WTC11 (cell line): ENCODE measurements at regions not wholly inside any gene's neighbourhood (a gene's known extent, or its start where the extent isn't known, plus 50 kb on each side); places are given as distances from the start of the nearest gene placed in this dataset.

ENCODE experiments used
- ATAC-seq: fragments of 200-7000 bp; cut with Tn5 transposase; 2 replicates; pipeline ENCODE4 v1.10.0; 2021; ENCODE audit warnings: mild to moderate bottlenecking, moderate library complexity
- CTCF ChIA-PET: fragments of 300-600 bp; sonication (Branson Sonifier 250); formaldehyde crosslinking; loops from one replicate; lab custom pipeline; 2021; ENCODE audit warnings: antibody characterized with exemption; lab: Charles Lee
- POLR2A ChIA-PET: fragments of 350-600 bp; sonication (Branson Sonifier 250); formaldehyde crosslinking; loops from one replicate; lab custom pipeline; 2021; ENCODE audit warnings: antibody characterized with exemption; lab: Charles Lee
- DNase-seq: peaks from one replicate; pipeline ENCODE4 v3.0.0; 2021; ENCODE audit warnings: low spot score
- H3K27ac Mint-ChIP-seq: 2 replicates; pipeline ENCODE4 v1.8.0; 2021; ENCODE audit warnings: mixed read lengths
- H3K27me3 Mint-ChIP-seq: 2 replicates; pipeline ENCODE4 v1.8.0; 2021; ENCODE audit warnings: low read depth, mild to moderate bottlenecking, moderate library complexity, mixed read lengths
- H3K36me3 Mint-ChIP-seq: 2 replicates; pipeline ENCODE4 v1.8.0; 2021; ENCODE audit warnings: mixed read lengths
- H3K4me1 Mint-ChIP-seq: 2 replicates; pipeline ENCODE4 v1.8.0; 2022; ENCODE audit warnings: mixed read lengths
- H3K4me3 Mint-ChIP-seq: 2 replicates; pipeline ENCODE4 v1.8.0; 2021; ENCODE audit warnings: mild to moderate bottlenecking, moderate library complexity, mixed read lengths
- H3K9me3 Mint-ChIP-seq: 2 replicates; pipeline ENCODE4 v1.8.0; 2021; ENCODE audit warnings: mixed read lengths
- AFF4 ChIP-seq: sonication (generic); formaldehyde crosslinking; IDR thresholded peaks from 2 replicates; pipeline ENCODE4 v1.8.1; 2023; ENCODE audit warnings: mild to moderate bottlenecking, missing genetic modification reagents, borderline replicate concordance
- ATF1 ChIP-seq: sonication (generic); formaldehyde crosslinking; IDR thresholded peaks from 2 replicates; pipeline ENCODE4 v1.8.1; 2023; ENCODE audit warnings: mild to moderate bottlenecking, moderate library complexity, missing genetic modification reagents
- CREM ChIP-seq: sonication (generic); formaldehyde crosslinking; IDR thresholded peaks from 2 replicates; pipeline ENCODE4 v1.8.1; 2022; ENCODE audit warnings: mild to moderate bottlenecking, missing genetic modification reagents, moderate library complexity
- E2F1 ChIP-seq: sonication (generic); formaldehyde crosslinking; IDR thresholded peaks from 2 replicates; pipeline ENCODE4 v1.8.0; 2022; ENCODE audit warnings: mild to moderate bottlenecking, missing genetic modification reagents
- HMGXB4 ChIP-seq: sonication (generic); formaldehyde crosslinking; IDR thresholded peaks from 2 replicates; pipeline ENCODE4 v1.8.1; 2023; ENCODE audit warnings: mild to moderate bottlenecking, moderate library complexity, missing genetic modification reagents
- IRF2 ChIP-seq: sonication (generic); formaldehyde crosslinking; IDR thresholded peaks from 2 replicates; pipeline ENCODE4 v1.8.0; 2022; ENCODE audit warnings: low read depth, missing genetic modification reagents, borderline replicate concordance
- JAZF1 ChIP-seq: fragments of 250-450 bp; sonication (Bioruptor Pico); IDR thresholded peaks from 2 replicates; pipeline ENCODE4 v1.9.0; 2021; ENCODE audit warnings: moderate library complexity, mild to moderate bottlenecking, inconsistent platforms
- JUN ChIP-seq: sonication (generic); formaldehyde crosslinking; IDR thresholded peaks from 2 replicates; pipeline ENCODE4 v1.8.0; 2023; ENCODE audit warnings: mild to moderate bottlenecking, missing genetic modification reagents
- MXD4 ChIP-seq: fragments of 250-450 bp; sonication (Bioruptor Pico); IDR thresholded peaks from 2 replicates; pipeline ENCODE4 v1.8.0; 2021; ENCODE audit warnings: mild to moderate bottlenecking, moderate library complexity, borderline replicate concordance
- NR1H2 ChIP-seq: sonication (generic); formaldehyde crosslinking; IDR thresholded peaks from 2 replicates; pipeline ENCODE4 v1.9.0; 2021; ENCODE audit warnings: mild to moderate bottlenecking, moderate library complexity, missing genetic modification reagents
- PRRX2 ChIP-seq: fragments of 250-450 bp; sonication (Bioruptor Pico); IDR thresholded peaks from 2 replicates; pipeline ENCODE4 v1.8.0; 2021; ENCODE audit warnings: mild to moderate bottlenecking
- ZNF121 ChIP-seq: sonication (generic); formaldehyde crosslinking; IDR thresholded peaks from 2 replicates; pipeline ENCODE4 v1.8.0; 2023; ENCODE audit warnings: missing genetic modification reagents
- ZNF138 ChIP-seq: sonication (generic); formaldehyde crosslinking; conservative IDR thresholded peaks from 2 replicates; pipeline ENCODE4 v1.8.1; 2022; ENCODE audit warnings: mild to moderate bottlenecking, moderate library complexity, missing genetic modification reagents
- ZNF219 ChIP-seq: sonication (generic); formaldehyde crosslinking; IDR thresholded peaks from 2 replicates; pipeline ENCODE4 v1.8.0; 2023; ENCODE audit warnings: missing genetic modification reagents, mild to moderate bottlenecking, borderline replicate concordance
- ZNF671 ChIP-seq: fragments of 250-450 bp; sonication (Bioruptor Pico); IDR thresholded peaks from 2 replicates; pipeline ENCODE4 v1.8.0; 2021; ENCODE audit warnings: mild to moderate bottlenecking
- TF ChIP-seq, protein P1 (sequence below): fragments of 250-450 bp; sonication (Bioruptor Pico); IDR thresholded peaks from 2 replicates; pipeline ENCODE4 v1.9.0; 2021; ENCODE audit warnings: mild to moderate bottlenecking, borderline replicate concordance
- TF ChIP-seq, protein P2 (sequence below): sonication (generic); formaldehyde crosslinking; IDR thresholded peaks from 2 replicates; pipeline ENCODE4 v1.8.1; 2022; ENCODE audit warnings: mild to moderate bottlenecking, missing genetic modification reagents, moderate library complexity, borderline replicate concordance
- TF ChIP-seq, protein P3 (sequence below): sonication (generic); formaldehyde crosslinking; IDR thresholded peaks from 2 replicates; pipeline ENCODE4 v1.8.1; 2022; ENCODE audit warnings: missing genetic modification reagents, borderline replicate concordance
- TF ChIP-seq, protein P4 (sequence below): sonication (generic); formaldehyde crosslinking; IDR thresholded peaks from 2 replicates; pipeline ENCODE4 v1.8.0; 2022; ENCODE audit warnings: mild to moderate bottlenecking, missing genetic modification reagents

GRCh38 chr5:4797445-4797844 is 342.7 kb upstream of the ADAMTS16 start:
- POLR2A ChIA-PET, result no interaction called here
- TF ChIP-seq ZNF138 (CRISPR knock-in tag) (no peak), ZNF219 (no peak), CREM (no peak), ZNF671 (no peak), NR1H2 (CRISPR knock-in tag) (no peak), JAZF1 (CRISPR knock-in tag) (no peak)
- TF ChIP-seq, protein P1, sequence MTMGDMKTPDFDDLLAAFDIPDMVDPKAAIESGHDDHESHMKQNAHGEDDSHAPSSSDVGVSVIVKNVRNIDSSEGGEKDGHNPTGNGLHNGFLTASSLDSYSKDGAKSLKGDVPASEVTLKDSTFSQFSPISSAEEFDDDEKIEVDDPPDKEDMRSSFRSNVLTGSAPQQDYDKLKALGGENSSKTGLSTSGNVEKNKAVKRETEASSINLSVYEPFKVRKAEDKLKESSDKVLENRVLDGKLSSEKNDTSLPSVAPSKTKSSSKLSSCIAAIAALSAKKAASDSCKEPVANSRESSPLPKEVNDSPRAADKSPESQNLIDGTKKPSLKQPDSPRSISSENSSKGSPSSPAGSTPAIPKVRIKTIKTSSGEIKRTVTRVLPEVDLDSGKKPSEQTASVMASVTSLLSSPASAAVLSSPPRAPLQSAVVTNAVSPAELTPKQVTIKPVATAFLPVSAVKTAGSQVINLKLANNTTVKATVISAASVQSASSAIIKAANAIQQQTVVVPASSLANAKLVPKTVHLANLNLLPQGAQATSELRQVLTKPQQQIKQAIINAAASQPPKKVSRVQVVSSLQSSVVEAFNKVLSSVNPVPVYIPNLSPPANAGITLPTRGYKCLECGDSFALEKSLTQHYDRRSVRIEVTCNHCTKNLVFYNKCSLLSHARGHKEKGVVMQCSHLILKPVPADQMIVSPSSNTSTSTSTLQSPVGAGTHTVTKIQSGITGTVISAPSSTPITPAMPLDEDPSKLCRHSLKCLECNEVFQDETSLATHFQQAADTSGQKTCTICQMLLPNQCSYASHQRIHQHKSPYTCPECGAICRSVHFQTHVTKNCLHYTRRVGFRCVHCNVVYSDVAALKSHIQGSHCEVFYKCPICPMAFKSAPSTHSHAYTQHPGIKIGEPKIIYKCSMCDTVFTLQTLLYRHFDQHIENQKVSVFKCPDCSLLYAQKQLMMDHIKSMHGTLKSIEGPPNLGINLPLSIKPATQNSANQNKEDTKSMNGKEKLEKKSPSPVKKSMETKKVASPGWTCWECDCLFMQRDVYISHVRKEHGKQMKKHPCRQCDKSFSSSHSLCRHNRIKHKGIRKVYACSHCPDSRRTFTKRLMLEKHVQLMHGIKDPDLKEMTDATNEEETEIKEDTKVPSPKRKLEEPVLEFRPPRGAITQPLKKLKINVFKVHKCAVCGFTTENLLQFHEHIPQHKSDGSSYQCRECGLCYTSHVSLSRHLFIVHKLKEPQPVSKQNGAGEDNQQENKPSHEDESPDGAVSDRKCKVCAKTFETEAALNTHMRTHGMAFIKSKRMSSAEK, result no peak
- TF ChIP-seq, all 79 proteins: peak for 0
- Mint-ChIP-seq H3K27ac (no peak overlapping the region), H3K4me1 (no peaks in the 10 kb centered on the region), H3K27me3 (no peaks in the 10 kb centered on the region), H3K9me3 (no peaks in the 10 kb centered on the region), H3K4me3 (no peak overlapping the region), H3K36me3 (no peaks in the 10 kb centered on the region)
- DNase-seq, result no peak
- no peak for ATAC-seq
- CTCF ChIA-PET, result no interaction called here

- DNase-seq (no peak), ATAC-seq (no peak)
- Mint-ChIP-seq H3K4me3 (no peak overlapping the region), H3K36me3 (no peaks in the 10 kb centered on the region), H3K27ac (no peak overlapping the region), H3K27me3 (no peaks in the 10 kb centered on the region), H3K4me1 (no peaks in the 10 kb centered on the region), H3K9me3 (no peaks in the 10 kb centered on the region)
- ChIA-PET CTCF (no interaction called here), POLR2A (no interaction called here)
- TF ChIP-seq MXD4 (CRISPR knock-in tag) (no peak), ATF1 (CRISPR knock-in tag) (no peak), ZNF121 (no peak), E2F1 (CRISPR knock-in tag) (no peak), IRF2 (no peak), HMGXB4 (no peak), JUN (no peak), AFF4 (CRISPR knock-in tag) (no peak), PRRX2 (CRISPR knock-in tag) (no peak)
- TF ChIP-seq, protein P2, sequence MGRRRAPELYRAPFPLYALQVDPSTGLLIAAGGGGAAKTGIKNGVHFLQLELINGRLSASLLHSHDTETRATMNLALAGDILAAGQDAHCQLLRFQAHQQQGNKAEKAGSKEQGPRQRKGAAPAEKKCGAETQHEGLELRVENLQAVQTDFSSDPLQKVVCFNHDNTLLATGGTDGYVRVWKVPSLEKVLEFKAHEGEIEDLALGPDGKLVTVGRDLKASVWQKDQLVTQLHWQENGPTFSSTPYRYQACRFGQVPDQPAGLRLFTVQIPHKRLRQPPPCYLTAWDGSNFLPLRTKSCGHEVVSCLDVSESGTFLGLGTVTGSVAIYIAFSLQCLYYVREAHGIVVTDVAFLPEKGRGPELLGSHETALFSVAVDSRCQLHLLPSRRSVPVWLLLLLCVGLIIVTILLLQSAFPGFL, result no peak
- TF ChIP-seq, protein P3, sequence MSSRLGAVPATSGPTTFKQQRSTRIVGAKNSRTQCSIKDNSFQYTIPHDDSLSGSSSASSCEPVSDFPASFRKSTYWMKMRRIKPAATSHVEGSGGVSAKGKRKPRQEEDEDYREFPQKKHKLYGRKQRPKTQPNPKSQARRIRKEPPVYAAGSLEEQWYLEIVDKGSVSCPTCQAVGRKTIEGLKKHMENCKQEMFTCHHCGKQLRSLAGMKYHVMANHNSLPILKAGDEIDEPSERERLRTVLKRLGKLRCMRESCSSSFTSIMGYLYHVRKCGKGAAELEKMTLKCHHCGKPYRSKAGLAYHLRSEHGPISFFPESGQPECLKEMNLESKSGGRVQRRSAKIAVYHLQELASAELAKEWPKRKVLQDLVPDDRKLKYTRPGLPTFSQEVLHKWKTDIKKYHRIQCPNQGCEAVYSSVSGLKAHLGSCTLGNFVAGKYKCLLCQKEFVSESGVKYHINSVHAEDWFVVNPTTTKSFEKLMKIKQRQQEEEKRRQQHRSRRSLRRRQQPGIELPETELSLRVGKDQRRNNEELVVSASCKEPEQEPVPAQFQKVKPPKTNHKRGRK (CRISPR knock-in tag), result no peak
- TF ChIP-seq, protein P4, sequence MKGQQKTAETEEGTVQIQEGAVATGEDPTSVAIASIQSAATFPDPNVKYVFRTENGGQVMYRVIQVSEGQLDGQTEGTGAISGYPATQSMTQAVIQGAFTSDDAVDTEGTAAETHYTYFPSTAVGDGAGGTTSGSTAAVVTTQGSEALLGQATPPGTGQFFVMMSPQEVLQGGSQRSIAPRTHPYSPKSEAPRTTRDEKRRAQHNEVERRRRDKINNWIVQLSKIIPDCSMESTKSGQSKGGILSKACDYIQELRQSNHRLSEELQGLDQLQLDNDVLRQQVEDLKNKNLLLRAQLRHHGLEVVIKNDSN (CRISPR knock-in tag), result no peak
These were observed 338.1 kb upstream of the ADAMTS16 start for GRCh38 chr5:4802044-4802443.
